OCI-LY1 (cell line): ENCODE measurements at regions not wholly inside any gene's neighbourhood (a gene's known extent, or its start where the extent isn't known, plus 50 kb on each side); places are given as distances from the start of the nearest gene placed in this dataset.

Experiments
- H2AFZ ChIP-seq: fragments of 200-600 bp; sonication (generic), shearing (Covaris generic); 2 replicates; pipeline ENCODE4 v1.6.0; 2014; ENCODE audit warnings: antibody characterized with exemption, mild to moderate bottlenecking, low read length
- H3F3A ChIP-seq: fragments of 200-600 bp; sonication (generic), shearing (Covaris generic); 2 replicates; pipeline ENCODE4 v1.6.0; 2014; ENCODE audit warnings: mild to moderate bottlenecking, antibody characterized with exemption, low read length, moderate library complexity; ENCODE audit not compliant: insufficient read depth
- H3K27ac ChIP-seq: fragments of 200-600 bp; sonication (generic); 2 replicates; pipeline ENCODE4 v1.5.1; 2014; ENCODE audit warnings: low read length, mixed run types, mild to moderate bottlenecking, low read depth; ENCODE audit not compliant: poor library complexity, severe bottlenecking
- H3K27me3 ChIP-seq: fragments of 200-600 bp; sonication (generic); 2 replicates; pipeline ENCODE4 v1.6.0; 2014; ENCODE audit warnings: antibody characterized with exemption, mild to moderate bottlenecking, low read length, moderate library complexity; ENCODE audit not compliant: insufficient read depth
- H3K36me3 ChIP-seq: fragments of 200-600 bp; sonication (generic); 2 replicates; pipeline ENCODE4 v1.6.1; 2014; ENCODE audit warnings: mild to moderate bottlenecking, antibody characterized with exemption, low read length, moderate library complexity, mixed read lengths; ENCODE audit not compliant: insufficient read depth
- H3K4me1 ChIP-seq: fragments of 200-600 bp; sonication (generic); 2 replicates; pipeline ENCODE4 v1.5.1; 2014; ENCODE audit warnings: mild to moderate bottlenecking, low read length, moderate library complexity; ENCODE audit not compliant: insufficient read depth, severe bottlenecking
- H3K4me2 ChIP-seq: fragments of 200-600 bp; sonication (generic), shearing (Covaris generic); 2 replicates; pipeline ENCODE4 v1.6.1; 2014; ENCODE audit warnings: low read length
- H3K4me3 ChIP-seq: fragments of 200-600 bp; sonication (generic); 2 replicates; pipeline ENCODE4 v1.5.1; 2014; ENCODE audit warnings: low read length, low read depth, mild to moderate bottlenecking, mixed read lengths; ENCODE audit not compliant: poor library complexity, severe bottlenecking
- H3K79me2 ChIP-seq: fragments of 200-600 bp; shearing (Covaris generic); 2 replicates; pipeline ENCODE4 v1.6.1; 2016; ENCODE audit warnings: mixed run types, low read length, mixed read lengths; ENCODE audit not compliant: insufficient read depth
- H3K9ac ChIP-seq: fragments of 200-600 bp; sonication (generic), shearing (Covaris generic); 2 replicates; pipeline ENCODE4 v1.6.1; 2014; ENCODE audit warnings: mild to moderate bottlenecking, low read length, mixed read lengths
- H3K9me2 ChIP-seq: fragments of 200-600 bp; sonication (generic), shearing (Covaris generic); 2 replicates; pipeline ENCODE4 v1.6.1; 2014; ENCODE audit warnings: low read depth, mild to moderate bottlenecking, low read length, mixed read lengths
- H3K9me3 ChIP-seq: fragments of 200-600 bp; shearing (Covaris generic); 2 replicates; pipeline ENCODE4 v1.6.1; 2014; ENCODE audit warnings: low read length, mixed read lengths
- H4K20me1 ChIP-seq: fragments of 200-600 bp; sonication (generic), shearing (Covaris generic); 2 replicates; pipeline ENCODE4 v1.6.0; 2016; ENCODE audit warnings: mild to moderate bottlenecking, low read length; ENCODE audit not compliant: insufficient read depth
- EZH2 ChIP-seq: fragments of 200-600 bp; sonication (generic), shearing (Covaris generic); IDR thresholded peaks from 2 replicates; pipeline ENCODE4 v1.8.0; 2017; ENCODE audit warnings: borderline replicate concordance, mixed run types, mild to moderate bottlenecking, antibody characterized with exemption, low read length, moderate library complexity, mixed read lengths
- TF ChIP-seq, protein P1 (sequence below): fragments of 200-600 bp; sonication (generic), shearing (Covaris generic); IDR thresholded peaks from 2 replicates; pipeline ENCODE4 v1.5.1; 2017; ENCODE audit warnings: mild to moderate bottlenecking, antibody characterized with exemption, low read length, moderate library complexity, mixed read lengths

DNA sequence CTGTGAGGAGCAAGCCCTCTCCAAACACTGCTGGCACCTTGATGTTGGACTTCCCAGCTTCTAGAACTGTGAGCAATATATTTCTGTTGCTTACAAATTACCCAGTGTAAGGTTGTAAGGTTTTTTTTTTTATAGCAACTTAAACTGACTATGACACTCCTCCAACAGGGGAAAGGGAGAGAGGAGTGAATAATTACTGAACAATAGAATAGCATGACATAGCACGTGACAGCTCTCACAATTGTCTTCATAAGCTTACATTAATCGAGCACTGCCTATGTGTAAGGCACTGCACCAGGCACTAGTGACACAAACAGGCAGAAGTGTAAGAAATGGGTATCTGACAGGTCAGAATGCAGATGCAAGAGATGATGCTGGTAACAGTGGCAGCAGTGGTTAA, 136.9 kb downstream of the FAT3 start:
- Histone ChIP-seq H3K9ac (no peak overlapping the region), H3K4me2 (no peak overlapping the region), H3K4me1 (no peaks in the 10 kb centered on the region), H3K27me3 (no peaks in the 10 kb centered on the region), H3K27ac (no peak overlapping the region), H3K9me2 (no peaks in the 10 kb centered on the region), H3K36me3 (no peaks in the 10 kb centered on the region), H4K20me1 (no peaks in the 10 kb centered on the region), H3K9me3 (no peaks in the 10 kb centered on the region), H3K4me3 (no peak overlapping the region), H3K79me2 (no peaks in the 10 kb centered on the region), H3F3A (no peaks in the 10 kb centered on the region), H2AFZ (no peak overlapping the region)
- TF ChIP-seq, protein P1, sequence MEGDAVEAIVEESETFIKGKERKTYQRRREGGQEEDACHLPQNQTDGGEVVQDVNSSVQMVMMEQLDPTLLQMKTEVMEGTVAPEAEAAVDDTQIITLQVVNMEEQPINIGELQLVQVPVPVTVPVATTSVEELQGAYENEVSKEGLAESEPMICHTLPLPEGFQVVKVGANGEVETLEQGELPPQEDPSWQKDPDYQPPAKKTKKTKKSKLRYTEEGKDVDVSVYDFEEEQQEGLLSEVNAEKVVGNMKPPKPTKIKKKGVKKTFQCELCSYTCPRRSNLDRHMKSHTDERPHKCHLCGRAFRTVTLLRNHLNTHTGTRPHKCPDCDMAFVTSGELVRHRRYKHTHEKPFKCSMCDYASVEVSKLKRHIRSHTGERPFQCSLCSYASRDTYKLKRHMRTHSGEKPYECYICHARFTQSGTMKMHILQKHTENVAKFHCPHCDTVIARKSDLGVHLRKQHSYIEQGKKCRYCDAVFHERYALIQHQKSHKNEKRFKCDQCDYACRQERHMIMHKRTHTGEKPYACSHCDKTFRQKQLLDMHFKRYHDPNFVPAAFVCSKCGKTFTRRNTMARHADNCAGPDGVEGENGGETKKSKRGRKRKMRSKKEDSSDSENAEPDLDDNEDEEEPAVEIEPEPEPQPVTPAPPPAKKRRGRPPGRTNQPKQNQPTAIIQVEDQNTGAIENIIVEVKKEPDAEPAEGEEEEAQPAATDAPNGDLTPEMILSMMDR = no peak
- TF ChIP-seq EZH2 = no peak

DNA sequence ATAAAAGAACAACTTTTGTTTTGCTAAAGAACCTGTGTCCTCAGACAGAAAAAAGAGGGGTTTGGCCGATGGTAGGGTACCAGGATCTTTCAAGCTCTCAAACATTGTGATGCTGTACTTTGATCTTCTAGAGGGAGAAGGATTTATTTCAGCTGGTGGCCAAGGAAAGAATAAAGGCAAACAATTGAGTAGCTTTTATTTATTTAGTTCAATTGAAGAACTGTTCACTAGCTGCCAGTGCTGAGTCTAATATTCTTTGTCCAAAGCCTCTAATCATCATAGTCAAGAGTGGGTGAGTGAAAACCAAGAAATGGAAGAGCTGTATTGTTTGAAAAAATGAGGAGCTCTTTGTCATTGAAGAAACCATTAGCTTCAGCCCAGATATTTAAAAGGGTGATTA, 138.4 kb downstream of the FAT3 start:
- Histone ChIP-seq H3K9me3 (no peaks in the 10 kb centered on the region), H3K4me1 (no peaks in the 10 kb centered on the region), H2AFZ (no peak overlapping the region), H3K4me3 (no peak overlapping the region), H3K4me2 (no peak overlapping the region), H3K27me3 (no peaks in the 10 kb centered on the region), H3K36me3 (no peaks in the 10 kb centered on the region), H3K9ac (no peak overlapping the region), H4K20me1 (no peaks in the 10 kb centered on the region), H3K79me2 (no peaks in the 10 kb centered on the region), H3K9me2 (no peaks in the 10 kb centered on the region), H3F3A (no peaks in the 10 kb centered on the region), H3K27ac (no peak overlapping the region)
- TF ChIP-seq, protein P1 = no peak
- no peak for TF ChIP-seq EZH2

DNA sequence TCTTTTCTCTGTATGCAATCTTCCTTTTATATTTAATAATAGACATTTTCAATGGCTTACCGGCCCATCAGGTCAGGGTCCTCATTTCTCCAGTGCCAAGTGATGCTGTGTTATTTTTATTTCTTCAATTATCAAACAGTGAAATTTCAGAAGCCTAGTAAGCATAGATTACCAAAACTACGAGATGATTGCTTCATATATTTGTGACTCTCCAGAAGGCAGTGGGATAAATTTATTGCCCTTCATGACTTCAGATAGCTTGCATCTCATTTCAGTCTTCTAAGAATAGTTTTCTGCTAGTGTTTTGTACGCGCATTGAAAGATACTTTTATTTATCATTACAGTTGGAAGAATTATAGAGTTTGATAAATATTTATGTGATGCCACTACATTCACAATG, 139.6 kb downstream of the FAT3 start:
- TF ChIP-seq, protein P1 = no peak
- no peak for TF ChIP-seq EZH2
- no peaks in the 10 kb centered on the region for H3K9me2 ChIP-seq
- no peak overlapping the region for H3K9ac ChIP-seq
- no peaks in the 10 kb centered on the region for H3K36me3 ChIP-seq
- H3K4me1 ChIP-seq = no peaks in the 10 kb centered on the region
- no peak overlapping the region for H3K4me3 ChIP-seq
- no peak overlapping the region for H3K27ac ChIP-seq
- no peaks in the 10 kb centered on the region for H4K20me1 ChIP-seq
- no peaks in the 10 kb centered on the region for H3K9me3 ChIP-seq
- H3K79me2 ChIP-seq = no peaks in the 10 kb centered on the region
- H3K27me3 ChIP-seq = no peaks in the 10 kb centered on the region
- H3K4me2 ChIP-seq = no peak overlapping the region
- H2AFZ ChIP-seq = no peak overlapping the region
- H3F3A ChIP-seq = no peaks in the 10 kb centered on the region
